ENCODE measurements at regions not wholly inside any gene's neighbourhood (a gene's known extent, or its start where the extent isn't known, plus 50 kb on each side); places are given as distances from the start of the nearest gene placed in this dataset.

DNA sequence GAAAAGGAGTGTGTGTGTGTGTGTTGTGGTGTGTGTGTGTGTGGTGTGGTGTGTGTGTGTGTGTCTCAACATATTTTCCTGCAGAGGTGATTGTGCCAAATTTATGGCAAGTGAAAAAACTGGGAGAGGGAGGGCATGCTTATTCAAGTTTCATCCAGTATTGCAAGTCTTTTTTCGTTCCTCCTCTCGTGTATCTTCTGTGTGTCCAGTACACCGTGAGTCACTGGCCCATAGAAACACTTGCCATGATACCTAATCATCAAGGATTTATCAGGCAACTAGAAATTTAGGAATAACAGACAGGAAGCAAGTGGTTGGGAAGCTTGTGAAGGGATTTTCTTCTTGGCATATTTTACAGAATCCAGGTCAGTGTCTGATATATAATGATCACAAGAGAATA, 820.5 kb downstream of the GATA3 start:
- TF ChIP-seq, protein P1, sequence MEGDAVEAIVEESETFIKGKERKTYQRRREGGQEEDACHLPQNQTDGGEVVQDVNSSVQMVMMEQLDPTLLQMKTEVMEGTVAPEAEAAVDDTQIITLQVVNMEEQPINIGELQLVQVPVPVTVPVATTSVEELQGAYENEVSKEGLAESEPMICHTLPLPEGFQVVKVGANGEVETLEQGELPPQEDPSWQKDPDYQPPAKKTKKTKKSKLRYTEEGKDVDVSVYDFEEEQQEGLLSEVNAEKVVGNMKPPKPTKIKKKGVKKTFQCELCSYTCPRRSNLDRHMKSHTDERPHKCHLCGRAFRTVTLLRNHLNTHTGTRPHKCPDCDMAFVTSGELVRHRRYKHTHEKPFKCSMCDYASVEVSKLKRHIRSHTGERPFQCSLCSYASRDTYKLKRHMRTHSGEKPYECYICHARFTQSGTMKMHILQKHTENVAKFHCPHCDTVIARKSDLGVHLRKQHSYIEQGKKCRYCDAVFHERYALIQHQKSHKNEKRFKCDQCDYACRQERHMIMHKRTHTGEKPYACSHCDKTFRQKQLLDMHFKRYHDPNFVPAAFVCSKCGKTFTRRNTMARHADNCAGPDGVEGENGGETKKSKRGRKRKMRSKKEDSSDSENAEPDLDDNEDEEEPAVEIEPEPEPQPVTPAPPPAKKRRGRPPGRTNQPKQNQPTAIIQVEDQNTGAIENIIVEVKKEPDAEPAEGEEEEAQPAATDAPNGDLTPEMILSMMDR (IDR thresholded peaks at IDR 0.05; ENCODE audit: extremely low read depth in 1 of 2, insufficient read depth in 1 of 2, low read depth in 1 of 2, low read length in 2 of 2): no peak
- TF ChIP-seq POLR2AphosphoS5 (IDR thresholded peaks at IDR 0.05; ENCODE audit: insufficient read depth, low read depth, low read length) (no peak), POLR2A (IDR thresholded peaks at IDR 0.05; ENCODE audit: low read depth, low read length) (no peak)

Data from endothelial cell of umbilical vein (primary cell).